Neural crest cell (in vitro differentiated cells): ENCODE measurements at regions not wholly inside any gene's neighbourhood (a gene's known extent, or its start where the extent isn't known, plus 50 kb on each side); places are given as distances from the start of the nearest gene placed in this dataset.
A peak's percentile ranks its signal among the peaks of the same experiment; 100 is the strongest.

ENCODE experiments used
- DNase-seq: peaks from one replicate; pipeline ENCODE4 v3.0.0; 2021; ENCODE audit warnings: low read depth, mixed read lengths, low spot score
- H3K27ac Mint-ChIP-seq: one replicate; pipeline ENCODE4 v1.8.0; 2021; ENCODE audit warnings: mild to moderate bottlenecking, mixed read lengths; ENCODE audit not compliant: unreplicated experiment
- H3K27me3 Mint-ChIP-seq: 2 replicates; pipeline ENCODE4 v1.8.0; 2021; ENCODE audit warnings: low read depth, mild to moderate bottlenecking, mixed read lengths
- H3K36me3 Mint-ChIP-seq: 2 replicates; pipeline ENCODE4 v1.8.0; 2021; ENCODE audit warnings: low read depth, mild to moderate bottlenecking, mixed read lengths
- H3K4me1 Mint-ChIP-seq: 2 replicates; pipeline ENCODE4 v1.8.0; 2021; ENCODE audit warnings: mixed read lengths
- H3K4me3 Mint-ChIP-seq: one replicate; pipeline ENCODE4 v1.8.0; 2021; ENCODE audit warnings: mild to moderate bottlenecking, mixed read lengths
- H3K9me3 Mint-ChIP-seq: 2 replicates; pipeline ENCODE4 v1.8.0; 2021; ENCODE audit warnings: mixed read lengths
- TF ChIP-seq, protein P1 (sequence below): fragments of 200-600 bp; sonication (generic); conservative IDR thresholded peaks from 2 replicates; pipeline ENCODE4 v1.5.0; 2021; ENCODE audit warnings: antibody characterized with exemption, mild to moderate bottlenecking

DNA sequence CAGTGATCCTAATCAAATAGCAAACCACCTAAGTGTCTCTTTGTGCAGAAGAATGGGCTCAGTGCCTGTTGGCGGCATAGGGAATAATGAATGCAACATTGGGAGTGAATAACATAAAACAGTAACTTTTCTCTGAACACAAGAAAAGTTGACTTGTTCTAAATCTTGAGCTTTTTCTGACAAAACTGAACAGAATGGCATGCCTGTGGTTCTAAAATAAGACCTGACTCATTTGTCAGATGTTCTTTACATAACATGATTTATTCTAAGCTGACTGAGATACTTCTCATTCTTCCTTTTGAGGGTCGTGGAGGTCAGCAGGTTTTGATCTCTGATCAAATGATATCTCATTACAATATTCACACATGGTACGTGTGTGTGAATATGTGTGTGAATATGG lies 165.4 kb upstream of the WDR1 start:
- H3K27me3 Mint-ChIP-seq: no peaks in the 10 kb centered on the region
- no peak overlapping the region for H3K4me3 Mint-ChIP-seq
- TF ChIP-seq, protein P1, sequence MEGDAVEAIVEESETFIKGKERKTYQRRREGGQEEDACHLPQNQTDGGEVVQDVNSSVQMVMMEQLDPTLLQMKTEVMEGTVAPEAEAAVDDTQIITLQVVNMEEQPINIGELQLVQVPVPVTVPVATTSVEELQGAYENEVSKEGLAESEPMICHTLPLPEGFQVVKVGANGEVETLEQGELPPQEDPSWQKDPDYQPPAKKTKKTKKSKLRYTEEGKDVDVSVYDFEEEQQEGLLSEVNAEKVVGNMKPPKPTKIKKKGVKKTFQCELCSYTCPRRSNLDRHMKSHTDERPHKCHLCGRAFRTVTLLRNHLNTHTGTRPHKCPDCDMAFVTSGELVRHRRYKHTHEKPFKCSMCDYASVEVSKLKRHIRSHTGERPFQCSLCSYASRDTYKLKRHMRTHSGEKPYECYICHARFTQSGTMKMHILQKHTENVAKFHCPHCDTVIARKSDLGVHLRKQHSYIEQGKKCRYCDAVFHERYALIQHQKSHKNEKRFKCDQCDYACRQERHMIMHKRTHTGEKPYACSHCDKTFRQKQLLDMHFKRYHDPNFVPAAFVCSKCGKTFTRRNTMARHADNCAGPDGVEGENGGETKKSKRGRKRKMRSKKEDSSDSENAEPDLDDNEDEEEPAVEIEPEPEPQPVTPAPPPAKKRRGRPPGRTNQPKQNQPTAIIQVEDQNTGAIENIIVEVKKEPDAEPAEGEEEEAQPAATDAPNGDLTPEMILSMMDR: no peak
- no peaks in the 10 kb centered on the region for H3K36me3 Mint-ChIP-seq
- H3K4me1 Mint-ChIP-seq: no peaks in the 10 kb centered on the region
- no peak overlapping the region for H3K27ac Mint-ChIP-seq
- no peaks in the 10 kb centered on the region for H3K9me3 Mint-ChIP-seq
- DNase-seq: no peak

DNA sequence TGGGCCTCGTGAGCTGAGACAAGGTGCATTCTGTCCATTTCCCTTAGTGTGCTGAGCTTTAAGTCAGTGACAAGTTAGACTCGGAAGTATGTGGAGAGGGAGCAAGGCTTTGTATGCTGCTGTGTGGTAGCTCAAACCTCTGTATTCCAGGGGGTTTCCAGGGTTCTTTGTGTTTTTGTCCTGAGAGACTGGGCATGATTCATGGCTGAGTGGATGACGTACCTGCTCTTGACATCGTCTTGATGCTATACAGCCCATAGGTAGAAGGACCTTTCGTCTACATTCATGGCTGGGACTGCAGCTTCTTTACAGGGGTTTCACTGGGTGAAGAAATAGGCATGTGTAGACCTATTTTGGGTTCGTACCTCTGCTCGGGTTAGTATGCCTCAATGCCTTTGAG lies 162.7 kb upstream of the WDR1 start:
- Mint-ChIP-seq H3K36me3 (peaks cover 2% of the 10 kb centered on the region), H3K4me1 (no peaks in the 10 kb centered on the region), H3K27ac (no peak overlapping the region), H3K9me3 (peaks cover 2% of the 10 kb centered on the region), H3K27me3 (no peaks in the 10 kb centered on the region), H3K4me3 (no peak overlapping the region)
- TF ChIP-seq, protein P1: no peak
- no peak for DNase-seq

DNA sequence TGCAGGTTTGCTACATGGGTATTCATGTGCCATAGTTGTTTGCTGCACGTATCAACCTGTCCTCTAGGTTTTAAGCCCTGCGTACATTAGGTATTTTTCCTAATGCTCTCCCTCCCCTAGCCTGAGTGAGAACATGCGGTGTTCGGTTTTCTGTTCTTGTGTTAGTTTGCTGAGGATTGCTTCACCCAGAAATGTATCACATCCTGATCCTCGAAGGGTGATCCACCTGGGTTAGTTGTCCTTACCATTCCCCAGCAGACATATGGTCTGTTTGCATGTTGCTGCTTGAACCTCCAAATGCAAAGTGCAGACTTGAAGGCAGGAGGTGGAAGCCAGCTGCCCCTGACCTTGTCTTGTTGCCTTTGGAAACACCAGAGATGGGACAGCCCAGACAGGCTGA lies 161.5 kb upstream of the WDR1 start:
- no peaks in the 10 kb centered on the region for H3K4me1 Mint-ChIP-seq

DNA sequence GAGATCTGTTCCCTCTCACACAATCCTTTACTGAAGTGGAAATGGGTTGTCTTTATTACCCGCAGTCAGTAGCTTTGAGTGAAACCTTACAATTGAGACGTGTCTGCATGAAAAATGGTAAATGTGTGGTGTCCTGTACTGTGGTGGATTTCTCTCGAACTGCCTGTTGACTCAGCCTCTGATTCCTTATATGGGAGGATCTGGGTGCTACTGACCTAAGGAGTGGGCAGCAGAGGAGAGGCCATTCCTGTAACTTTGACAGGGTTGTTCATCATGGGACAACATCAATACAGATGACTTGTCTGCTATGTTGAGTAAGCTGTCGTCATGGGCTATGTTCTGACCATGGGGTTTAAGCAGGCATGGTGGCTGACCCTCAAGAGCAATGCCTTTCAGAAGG lies 159.6 kb upstream of the WDR1 start:
- Mint-ChIP-seq H3K27me3 (no peaks in the 10 kb centered on the region), H3K4me1 (no peaks in the 10 kb centered on the region), H3K9me3 (peaks cover 3% of the 10 kb centered on the region), H3K4me3 (no peak overlapping the region), H3K27ac (no peak overlapping the region), H3K36me3 (peaks cover 2% of the 10 kb centered on the region)
- TF ChIP-seq, protein P1: no peak
- no peak for DNase-seq

More for the DNA sequence above, 161.5 kb upstream of the WDR1 start:
- Mint-ChIP-seq H3K9me3 (peaks cover 3% of the 10 kb centered on the region), H3K4me3 (no peak overlapping the region), H3K27ac (no peak overlapping the region), H3K36me3 (peaks cover 2% of the 10 kb centered on the region), H3K27me3 (no peaks in the 10 kb centered on the region)
- no peak for DNase-seq
- TF ChIP-seq, protein P1: no peak

DNA sequence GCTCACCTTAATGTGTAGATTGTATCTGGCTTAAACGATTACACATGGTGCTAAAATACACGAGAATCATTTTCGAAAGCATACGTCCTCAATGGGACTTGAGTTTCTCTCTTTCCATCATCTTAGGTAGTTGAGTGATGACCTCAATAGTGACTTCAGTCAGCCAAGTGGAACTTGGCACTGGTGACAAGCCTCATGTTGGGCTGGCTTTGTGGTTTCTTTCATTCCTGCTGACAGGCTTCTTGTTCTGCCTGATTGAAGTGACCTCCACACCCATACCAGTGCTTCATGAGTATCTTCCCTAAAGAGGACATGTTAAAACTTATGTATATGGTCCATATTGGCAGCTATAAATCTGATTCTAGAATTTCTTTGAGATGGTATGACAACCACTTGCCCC lies 159.1 kb upstream of the WDR1 start:
- Mint-ChIP-seq H3K27me3 (no peaks in the 10 kb centered on the region), H3K27ac (peak overlapping the region; percentile 67), H3K4me3 (no peak overlapping the region), H3K9me3 (peaks cover 3% of the 10 kb centered on the region), H3K36me3 (peaks cover 2% of the 10 kb centered on the region), H3K4me1 (no peaks in the 10 kb centered on the region)
- DNase-seq: no peak
- TF ChIP-seq, protein P1: no peak

DNA sequence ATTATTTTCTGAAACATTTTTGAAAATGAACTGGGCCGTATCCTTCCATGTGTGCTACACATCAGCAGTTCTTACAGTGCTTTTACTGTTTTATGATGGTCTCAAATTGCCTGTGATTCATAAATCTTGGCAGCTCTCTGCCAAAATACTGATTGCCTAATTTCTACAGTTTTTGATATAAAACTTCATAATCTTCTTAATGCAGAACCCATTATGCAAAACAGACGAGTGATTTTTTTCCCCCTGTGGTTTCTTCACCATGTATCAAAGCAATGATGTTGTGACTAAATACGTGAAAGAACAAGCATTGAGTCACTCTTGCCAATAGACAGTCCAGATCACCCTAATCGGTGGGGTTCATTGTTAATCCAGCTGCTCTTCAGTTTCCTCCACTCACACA lies 156.4 kb upstream of the WDR1 start:
- H3K36me3 Mint-ChIP-seq: peaks cover 2% of the 10 kb centered on the region
- no peaks in the 10 kb centered on the region for H3K4me1 Mint-ChIP-seq
- H3K4me3 Mint-ChIP-seq: no peak overlapping the region
- no peak overlapping the region for H3K27ac Mint-ChIP-seq
- no peak for DNase-seq
- H3K9me3 Mint-ChIP-seq: peaks cover 3% of the 10 kb centered on the region
- TF ChIP-seq, protein P1: no peak
- peaks cover 7% of the 10 kb centered on the region for H3K27me3 Mint-ChIP-seq
